RWPE2 (cell line): ENCODE measurements at regions not wholly inside any gene's neighbourhood (a gene's known extent, or its start where the extent isn't known, plus 50 kb on each side); places are given as distances from the start of the nearest gene placed in this dataset.

Source experiments
- ATAC-seq: fragments of 200-7000 bp; cut with Tn5 transposase; 3 replicates; pipeline ENCODE4 v1.9.1; 2021; ENCODE audit warnings: low read depth
- DNase-seq: peaks from one replicate; pipeline ENCODE4 v3.0.0-alpha.2; 2020; ENCODE audit warnings: low spot score
- H3K27ac ChIP-seq: fragments of 450-650 bp; 2 replicates; pipeline ENCODE4 v1.5.1; 2017; ENCODE audit warnings: mild to moderate bottlenecking; ENCODE audit not compliant: poor library complexity, severe bottlenecking
- H3K27me3 ChIP-seq: fragments of 250-450 bp; sonication (Bioruptor Pico); 2 replicates; pipeline ENCODE4 v1.5.1; 2021; ENCODE audit warnings: mild to moderate bottlenecking, moderate library complexity; ENCODE audit not compliant: insufficient read depth, poor library complexity, severe bottlenecking
- H3K36me3 ChIP-seq: fragments of 250-450 bp; sonication (Bioruptor Pico); 2 replicates; pipeline ENCODE4 v1.5.1; 2020; ENCODE audit warnings: low read depth, mild to moderate bottlenecking, moderate library complexity
- H3K4me1 ChIP-seq: fragments of 250-450 bp; sonication (Bioruptor Pico); 2 replicates; pipeline ENCODE4 v1.5.1; 2021; ENCODE audit warnings: mild to moderate bottlenecking, moderate library complexity; ENCODE audit not compliant: insufficient read depth, poor library complexity, severe bottlenecking
- H3K4me3 ChIP-seq: fragments of 250-450 bp; sonication (Bioruptor Pico); 2 replicates; pipeline ENCODE4 v1.5.1; 2021; ENCODE audit warnings: mild to moderate bottlenecking, moderate library complexity; ENCODE audit not compliant: severe bottlenecking
- H3K9me3 ChIP-seq: fragments of 250-450 bp; sonication (Bioruptor Pico); 2 replicates; pipeline ENCODE4 v1.5.1; 2021; ENCODE audit warnings: mild to moderate bottlenecking, moderate library complexity; ENCODE audit not compliant: severe bottlenecking
- TF ChIP-seq, protein P1 (sequence below): fragments of 450-650 bp; IDR thresholded peaks from one replicate; pipeline ENCODE4 v1.5.1; 2017; ENCODE audit warnings: mild to moderate bottlenecking, moderate library complexity; ENCODE audit not compliant: poor library complexity, severe bottlenecking

DNA sequence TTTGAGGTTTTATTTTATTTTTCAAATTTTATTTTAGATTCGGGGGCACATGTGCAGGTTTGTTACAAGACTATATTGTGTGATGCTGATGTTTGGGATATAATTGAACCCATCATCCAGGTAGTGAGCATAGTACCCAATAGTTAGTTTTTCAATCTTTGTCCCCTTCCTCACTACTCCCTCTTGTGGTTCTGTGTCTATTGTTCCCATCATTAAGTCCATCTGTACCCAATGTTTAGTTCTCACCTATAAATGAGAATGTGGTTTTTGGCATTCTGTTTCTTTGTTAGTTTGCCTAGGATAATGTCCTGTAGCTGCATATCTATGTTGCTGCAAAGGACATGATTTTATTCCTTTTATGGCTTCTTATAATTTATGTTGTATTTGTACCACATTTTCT lies 767.2 kb upstream of the ADGRL3 start:
- no peak for DNase-seq
- Histone ChIP-seq H3K27me3 (no peaks in the 10 kb centered on the region), H3K36me3 (no peaks in the 10 kb centered on the region), H3K9me3 (no peaks in the 10 kb centered on the region), H3K4me1 (no peaks in the 10 kb centered on the region), H3K27ac (no peak overlapping the region), H3K4me3 (no peak overlapping the region)
- TF ChIP-seq, protein P1, sequence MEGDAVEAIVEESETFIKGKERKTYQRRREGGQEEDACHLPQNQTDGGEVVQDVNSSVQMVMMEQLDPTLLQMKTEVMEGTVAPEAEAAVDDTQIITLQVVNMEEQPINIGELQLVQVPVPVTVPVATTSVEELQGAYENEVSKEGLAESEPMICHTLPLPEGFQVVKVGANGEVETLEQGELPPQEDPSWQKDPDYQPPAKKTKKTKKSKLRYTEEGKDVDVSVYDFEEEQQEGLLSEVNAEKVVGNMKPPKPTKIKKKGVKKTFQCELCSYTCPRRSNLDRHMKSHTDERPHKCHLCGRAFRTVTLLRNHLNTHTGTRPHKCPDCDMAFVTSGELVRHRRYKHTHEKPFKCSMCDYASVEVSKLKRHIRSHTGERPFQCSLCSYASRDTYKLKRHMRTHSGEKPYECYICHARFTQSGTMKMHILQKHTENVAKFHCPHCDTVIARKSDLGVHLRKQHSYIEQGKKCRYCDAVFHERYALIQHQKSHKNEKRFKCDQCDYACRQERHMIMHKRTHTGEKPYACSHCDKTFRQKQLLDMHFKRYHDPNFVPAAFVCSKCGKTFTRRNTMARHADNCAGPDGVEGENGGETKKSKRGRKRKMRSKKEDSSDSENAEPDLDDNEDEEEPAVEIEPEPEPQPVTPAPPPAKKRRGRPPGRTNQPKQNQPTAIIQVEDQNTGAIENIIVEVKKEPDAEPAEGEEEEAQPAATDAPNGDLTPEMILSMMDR, result no peak
- ATAC-seq, result no peak

DNA sequence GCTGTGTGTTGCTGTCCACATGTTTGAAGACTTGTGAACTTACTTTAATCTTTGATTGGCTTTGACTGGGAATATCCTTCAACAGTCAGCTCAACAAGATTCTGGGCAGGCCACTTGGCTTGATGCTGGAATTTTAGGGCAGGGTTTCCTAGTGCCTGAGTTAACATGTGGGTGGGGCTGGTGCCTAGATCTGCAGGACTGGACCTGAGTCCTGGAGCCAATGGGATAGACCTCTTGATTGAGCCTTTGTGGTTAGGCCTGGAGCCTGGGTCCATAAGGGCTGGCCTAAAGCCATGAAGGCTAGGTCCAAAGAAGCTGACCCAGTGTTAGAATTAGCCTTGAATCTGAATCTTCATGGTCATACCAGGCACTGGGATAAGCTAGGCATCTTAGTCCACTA lies 757.1 kb upstream of the ADGRL3 start:
- no peaks in the 10 kb centered on the region for H3K27me3 ChIP-seq
- no peak overlapping the region for H3K27ac ChIP-seq
- no peak for DNase-seq
- H3K4me3 ChIP-seq, result no peak overlapping the region
- H3K9me3 ChIP-seq, result no peaks in the 10 kb centered on the region
- no peaks in the 10 kb centered on the region for H3K36me3 ChIP-seq
- no peaks in the 10 kb centered on the region for H3K4me1 ChIP-seq
- ATAC-seq, result no peak
- TF ChIP-seq, protein P1, result no peak

DNA sequence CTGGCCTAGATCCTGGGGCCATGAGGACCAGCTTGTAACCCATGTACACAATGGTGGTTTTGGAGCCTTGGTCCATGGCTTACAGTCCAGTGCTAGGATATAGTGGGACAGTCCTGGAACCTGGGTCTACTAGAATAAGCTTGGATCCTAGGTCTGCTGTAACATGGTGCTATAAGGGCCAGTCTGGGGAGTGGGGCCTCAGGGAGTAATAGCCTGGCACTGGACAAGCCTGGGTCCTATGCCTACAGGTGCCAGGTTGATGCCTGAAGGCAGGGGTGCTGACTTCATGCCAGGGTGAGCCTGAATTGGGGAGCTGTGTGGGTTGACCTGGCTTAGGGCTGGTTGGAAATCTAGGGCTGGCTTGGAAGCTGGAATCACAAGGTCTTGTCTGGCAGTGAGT lies 756.3 kb upstream of the ADGRL3 start:
- ATAC-seq, result no peak

DNA sequence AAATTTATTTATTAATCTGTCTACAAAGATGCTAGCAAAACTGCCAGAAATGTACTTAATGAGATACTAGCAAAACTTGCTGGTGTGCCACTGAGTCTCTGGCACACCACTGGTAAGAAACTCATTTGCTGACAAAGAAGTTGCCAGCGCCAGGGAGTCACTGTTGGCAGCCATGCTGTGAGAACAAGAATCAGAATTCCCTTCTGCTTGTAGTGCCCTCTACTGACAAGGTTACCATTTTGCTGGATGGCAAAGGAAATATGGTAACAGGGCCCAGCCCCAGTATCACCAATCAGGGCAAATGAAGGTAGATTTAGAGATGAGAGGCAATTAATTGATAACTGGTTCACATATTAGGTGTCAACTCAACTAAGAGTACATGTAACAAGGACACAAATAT lies 750.1 kb upstream of the ADGRL3 start:
- no peak overlapping the region for H3K4me3 ChIP-seq
- DNase-seq, result no peak
- no peak for ATAC-seq
- no peak overlapping the region for H3K27ac ChIP-seq
- no peaks in the 10 kb centered on the region for H3K9me3 ChIP-seq
- TF ChIP-seq, protein P1, result no peak
- H3K36me3 ChIP-seq, result no peaks in the 10 kb centered on the region
- H3K4me1 ChIP-seq, result no peaks in the 10 kb centered on the region
- no peaks in the 10 kb centered on the region for H3K27me3 ChIP-seq

More for the DNA sequence above, 756.3 kb upstream of the ADGRL3 start:
- TF ChIP-seq, protein P1, result no peak
- no peaks in the 10 kb centered on the region for H3K4me1 ChIP-seq
- no peak for DNase-seq
- no peaks in the 10 kb centered on the region for H3K36me3 ChIP-seq
- no peaks in the 10 kb centered on the region for H3K9me3 ChIP-seq
- H3K27me3 ChIP-seq, result no peaks in the 10 kb centered on the region
- H3K27ac ChIP-seq, result no peak overlapping the region
- H3K4me3 ChIP-seq, result no peak overlapping the region

DNA sequence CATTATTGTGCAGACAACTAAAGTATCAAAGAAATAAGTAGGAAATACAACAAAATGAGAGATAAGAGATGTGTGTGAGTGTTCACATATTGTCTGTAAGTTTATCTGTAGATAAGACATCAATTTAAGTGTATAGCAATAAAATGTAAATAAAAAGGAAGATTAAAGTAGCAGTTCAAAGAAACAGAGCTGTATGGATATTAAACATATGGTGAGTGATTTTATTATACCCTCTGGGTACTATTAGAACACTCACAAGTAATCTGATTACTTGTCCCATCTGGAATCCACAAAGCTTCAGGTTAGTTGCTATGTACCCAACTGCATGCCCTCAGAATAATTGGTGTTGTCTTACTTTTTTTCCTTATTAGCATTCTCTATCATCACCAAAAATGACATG lies 747.9 kb upstream of the ADGRL3 start:
- H3K36me3 ChIP-seq, result no peaks in the 10 kb centered on the region
- no peak overlapping the region for H3K4me3 ChIP-seq
- H3K9me3 ChIP-seq, result no peaks in the 10 kb centered on the region
- no peaks in the 10 kb centered on the region for H3K4me1 ChIP-seq
- DNase-seq (no peak), ATAC-seq (no peak)
- TF ChIP-seq, protein P1, result no peak
- no peak overlapping the region for H3K27ac ChIP-seq
- H3K27me3 ChIP-seq, result no peaks in the 10 kb centered on the region
